HG03025 (cell line): ENCODE measurements at regions not wholly inside any gene's neighbourhood (a gene's known extent, or its start where the extent isn't known, plus 50 kb on each side); places are given as distances from the start of the nearest gene placed in this dataset.

Experiments
- ATAC-seq: cut with Tn5 transposase; IDR thresholded peaks from one replicate; pipeline ENCODE4 v1.9.1; 2021; ENCODE audit warnings: mild to moderate bottlenecking, moderate library complexity; ENCODE audit not compliant: unreplicated experiment, low FRiP score

- ATAC-seq: no peak
These were observed 218.1 kb downstream of the PTEN start for GRCh38 chr10:88081457-88082054.

DNA sequence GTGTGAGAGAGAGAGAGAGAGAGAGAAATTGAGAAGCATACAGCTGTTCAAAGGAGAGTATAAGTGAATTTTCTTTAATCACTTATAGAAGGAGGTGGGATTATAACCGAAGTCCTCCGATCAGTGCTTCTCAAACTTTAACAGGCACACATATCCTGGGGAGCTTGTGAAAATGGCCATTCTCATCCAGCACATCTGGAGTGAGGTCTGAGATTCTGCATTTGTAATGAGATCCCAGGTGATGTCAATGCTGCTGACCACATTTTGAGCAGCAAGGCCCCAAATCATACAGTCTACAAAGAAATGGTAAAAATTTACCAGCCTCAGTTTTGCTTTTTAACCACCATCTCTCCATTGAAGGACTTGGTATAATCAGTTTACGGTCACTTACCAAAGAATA is 219.0 kb downstream of the PTEN start:
- peak; percentile 22 for ATAC-seq

- peak; percentile 71 for ATAC-seq
These were observed 219.6 kb downstream of the PTEN start for GRCh38 chr10:88082806-88083596.

DNA sequence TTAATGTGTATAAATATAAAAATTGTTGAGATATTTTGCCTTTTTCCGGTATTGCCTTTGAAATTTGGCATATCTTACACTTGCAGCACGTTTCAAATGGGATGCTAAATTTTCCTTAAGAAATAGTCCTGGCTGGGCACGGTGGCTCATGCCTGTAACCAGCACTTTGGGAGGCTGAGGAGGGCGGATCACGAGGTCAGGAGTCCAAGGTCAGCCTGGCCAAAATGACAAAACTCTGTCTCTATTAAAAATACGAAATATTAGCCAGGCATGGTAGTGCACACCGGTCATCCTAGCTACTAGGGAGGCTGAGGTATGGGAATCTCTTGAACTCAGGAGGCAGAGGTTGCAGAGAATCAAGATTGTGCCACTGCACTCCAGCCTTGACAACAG is 220.2 kb downstream of the PTEN start:
- no peak for ATAC-seq

DNA sequence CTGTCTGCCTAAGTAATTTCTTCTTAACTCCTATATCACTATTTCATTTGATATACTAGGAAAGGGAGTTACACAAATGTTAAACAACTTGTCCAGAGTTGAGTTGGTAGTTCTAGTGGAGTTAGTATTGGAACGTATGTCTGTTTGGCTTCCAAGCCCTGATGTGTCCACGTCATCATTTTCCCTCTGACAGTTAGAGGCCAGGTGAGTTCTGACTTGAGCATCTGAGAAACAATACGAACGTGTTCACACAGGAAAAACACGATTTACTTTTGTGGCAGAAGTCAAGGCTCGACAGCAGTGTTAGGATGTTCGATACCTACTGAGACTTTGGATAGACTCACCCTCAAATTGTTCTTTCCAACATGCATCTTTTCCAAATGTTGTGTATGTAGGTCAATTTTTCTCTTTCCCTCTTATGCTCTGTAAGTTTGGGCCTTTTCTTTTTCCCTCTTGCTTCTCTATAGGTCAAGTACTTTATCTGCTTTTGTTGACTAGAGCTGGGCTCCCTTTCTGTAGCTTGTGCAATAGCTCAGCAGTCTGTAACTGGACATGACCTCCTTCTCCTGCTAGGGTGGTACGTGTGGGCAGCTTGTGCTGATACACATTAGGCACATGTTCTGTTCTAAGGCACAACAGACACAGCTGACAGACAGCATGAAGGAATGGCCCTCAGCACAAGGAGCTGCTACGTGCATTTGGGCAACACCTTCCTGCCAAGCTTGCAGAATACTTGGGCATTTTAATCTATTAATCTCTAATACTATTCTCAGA is 222.9 kb downstream of the PTEN start:
- no peak for ATAC-seq

DNA sequence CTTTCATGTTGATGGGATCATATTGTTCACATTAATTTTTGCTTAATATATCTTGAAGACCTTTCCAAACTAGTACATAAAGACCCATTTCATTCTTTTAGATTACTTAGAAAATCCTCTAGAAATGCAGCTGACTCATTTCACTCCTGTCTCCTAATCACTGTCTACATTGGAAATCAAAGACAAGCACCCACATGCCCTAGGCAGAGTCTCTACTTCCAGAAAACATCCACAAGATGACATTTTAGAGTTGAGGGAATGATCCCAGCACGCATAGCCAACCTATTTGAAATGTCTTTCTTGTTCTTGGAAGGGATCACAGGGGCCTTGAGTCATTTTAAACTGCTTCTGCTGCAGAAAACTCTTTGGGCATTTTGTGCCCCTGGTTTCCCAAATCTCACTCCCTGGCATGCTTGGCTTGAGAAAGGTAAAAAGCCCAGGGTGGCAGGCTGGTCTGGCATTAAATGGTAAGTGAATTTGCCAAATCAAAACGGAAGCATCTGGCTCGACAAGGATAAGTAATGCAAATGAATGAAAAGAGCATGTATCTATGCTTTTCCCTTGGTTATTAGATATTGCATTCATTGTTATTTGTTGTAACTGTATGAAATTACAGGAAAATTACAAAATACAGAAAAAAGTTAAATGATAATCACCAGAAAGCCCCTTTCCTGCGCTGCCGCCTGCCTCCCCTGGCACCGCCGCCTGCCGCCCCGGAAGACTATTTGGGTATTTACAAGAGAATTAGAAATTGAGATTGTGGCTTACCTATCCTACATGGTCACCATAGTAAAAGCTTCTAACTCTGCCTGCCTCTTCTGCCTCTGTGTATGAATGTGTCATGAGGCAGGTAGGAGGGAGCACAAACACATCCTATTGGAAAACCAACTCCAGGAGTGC is 225.3 kb downstream of the PTEN start:
- ATAC-seq: no peak

GRCh38 chr10:88089498-88089897 is 226.1 kb downstream of the PTEN start:
- no peak for ATAC-seq

- no peak for ATAC-seq
These were observed 227.3 kb downstream of the PTEN start for GRCh38 chr10:88090568-88091214.

GRCh38 chr10:88091490-88092061 is 228.2 kb downstream of the PTEN start:
- peak; percentile 84 for ATAC-seq

- ATAC-seq: no peak
These were observed 228.8 kb downstream of the PTEN start for GRCh38 chr10:88092265-88092664.

- ATAC-seq: no peak
These were observed 229.5 kb downstream of the PTEN start for GRCh38 chr10:88092973-88093372.

GRCh38 chr10:88094795-88095194 is 231.4 kb downstream of the PTEN start:
- ATAC-seq: no peak

GRCh38 chr10:88095223-88095721 is 231.8 kb downstream of the PTEN start:
- no peak for ATAC-seq

DNA sequence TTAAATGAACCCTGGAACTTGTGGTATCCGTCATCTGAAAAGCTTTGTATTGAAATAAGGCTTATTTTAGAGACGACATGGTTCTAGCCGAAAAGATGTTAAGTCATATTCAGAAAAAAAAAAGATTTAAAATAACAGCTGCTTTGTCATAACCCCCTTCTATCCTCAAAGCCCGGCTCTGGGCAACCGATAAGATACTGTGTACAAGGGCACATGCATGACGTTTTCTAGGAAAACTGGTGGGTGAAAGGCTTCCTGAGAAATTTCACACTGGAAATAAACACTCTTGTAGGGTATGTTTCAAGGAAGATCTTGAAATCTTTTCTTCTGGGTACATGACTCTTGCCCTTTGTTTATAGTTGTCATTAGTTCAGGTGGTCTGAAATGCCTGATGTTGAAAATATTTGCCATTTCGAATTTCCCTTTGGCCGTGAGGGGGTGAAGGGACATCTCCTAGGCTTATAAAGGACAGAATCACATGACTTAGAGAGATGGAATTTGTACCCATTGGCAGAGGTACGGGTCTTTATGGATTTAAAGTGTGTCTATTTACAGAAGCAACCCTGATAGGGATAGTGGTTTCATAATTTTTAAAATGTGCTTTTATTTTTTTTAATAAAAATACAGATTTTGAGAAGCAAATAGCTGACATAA is 232.5 kb downstream of the PTEN start:
- no peak for ATAC-seq

- no peak for ATAC-seq
These were observed 233.7 kb downstream of the PTEN start for GRCh38 chr10:88097092-88097516.

- ATAC-seq: no peak
These were observed 234.1 kb downstream of the PTEN start for GRCh38 chr10:88097536-88097935.

GRCh38 chr10:88100281-88100680 is 236.9 kb downstream of the PTEN start:
- no peak for ATAC-seq

DNA sequence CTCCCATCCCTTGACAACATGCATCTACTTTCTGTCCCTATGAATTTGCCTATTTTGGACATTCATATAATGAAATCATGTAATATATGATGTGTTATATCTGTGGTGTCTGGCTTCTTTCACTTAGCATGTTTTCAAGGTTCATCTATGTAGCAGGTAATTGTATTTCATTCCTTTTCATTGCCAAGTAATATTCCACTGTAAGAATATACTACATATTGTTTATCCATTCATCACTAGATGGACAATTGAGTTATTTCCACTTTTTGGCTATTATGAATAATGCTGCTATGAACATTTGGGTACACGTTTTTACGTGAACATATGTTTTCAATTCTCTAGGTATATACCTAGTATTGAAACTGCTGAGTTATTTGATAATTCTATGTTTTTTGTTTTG is 238.2 kb downstream of the PTEN start:
- ATAC-seq: no peak

DNA sequence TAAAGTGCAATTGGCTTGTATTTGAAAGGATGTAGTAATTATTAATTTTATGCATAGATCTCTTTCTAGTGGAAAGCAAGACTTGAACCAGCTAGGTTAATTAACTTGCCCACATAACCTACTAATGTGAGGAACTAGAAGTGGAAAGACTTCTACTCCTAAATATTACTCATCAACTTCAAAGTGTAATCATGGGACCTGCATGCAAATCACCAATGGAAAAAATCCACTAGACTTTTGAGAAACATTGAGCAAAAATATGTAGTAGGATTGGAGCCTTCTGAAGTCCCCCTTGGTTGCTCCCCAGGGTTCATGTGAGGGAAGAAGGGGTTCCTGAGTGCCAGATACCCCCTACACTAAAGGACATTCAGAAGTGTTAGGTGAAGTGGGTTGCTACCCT is 240.2 kb downstream of the PTEN start:
- no peak for ATAC-seq
